Nephron progenitor cell (in vitro differentiated cells): ENCODE measurements at regions not wholly inside any gene's neighbourhood (a gene's known extent, or its start where the extent isn't known, plus 50 kb on each side); places are given as distances from the start of the nearest gene placed in this dataset.

Experiments
- DNase-seq: peaks from one replicate; pipeline ENCODE4 v3.0.0; 2021
- H3K27ac Mint-ChIP-seq: 2 replicates; pipeline ENCODE4 v1.8.0; 2021; ENCODE audit warnings: mild to moderate bottlenecking, moderate library complexity, mixed read lengths
- H3K27me3 Mint-ChIP-seq: 2 replicates; pipeline ENCODE4 v1.8.0; 2021; ENCODE audit warnings: mild to moderate bottlenecking, low read depth, mixed read lengths; ENCODE audit not compliant: poor library complexity
- H3K36me3 Mint-ChIP-seq: 2 replicates; pipeline ENCODE4 v1.8.0; 2021; ENCODE audit warnings: low read depth, mixed read lengths
- H3K4me1 Mint-ChIP-seq: 2 replicates; pipeline ENCODE4 v1.8.0; 2021; ENCODE audit warnings: mixed read lengths
- H3K4me3 Mint-ChIP-seq: 2 replicates; pipeline ENCODE4 v1.8.0; 2021; ENCODE audit warnings: mild to moderate bottlenecking, moderate library complexity, mixed read lengths
- H3K9me3 Mint-ChIP-seq: 2 replicates; pipeline ENCODE4 v1.8.0; 2021; ENCODE audit warnings: mild to moderate bottlenecking, moderate library complexity, mixed read lengths
- TF ChIP-seq, protein P1 (sequence below): fragments of 200-600 bp; sonication (generic); IDR thresholded peaks from 2 replicates; pipeline ENCODE4 v1.5.0; 2021; ENCODE audit warnings: antibody characterized with exemption

DNA sequence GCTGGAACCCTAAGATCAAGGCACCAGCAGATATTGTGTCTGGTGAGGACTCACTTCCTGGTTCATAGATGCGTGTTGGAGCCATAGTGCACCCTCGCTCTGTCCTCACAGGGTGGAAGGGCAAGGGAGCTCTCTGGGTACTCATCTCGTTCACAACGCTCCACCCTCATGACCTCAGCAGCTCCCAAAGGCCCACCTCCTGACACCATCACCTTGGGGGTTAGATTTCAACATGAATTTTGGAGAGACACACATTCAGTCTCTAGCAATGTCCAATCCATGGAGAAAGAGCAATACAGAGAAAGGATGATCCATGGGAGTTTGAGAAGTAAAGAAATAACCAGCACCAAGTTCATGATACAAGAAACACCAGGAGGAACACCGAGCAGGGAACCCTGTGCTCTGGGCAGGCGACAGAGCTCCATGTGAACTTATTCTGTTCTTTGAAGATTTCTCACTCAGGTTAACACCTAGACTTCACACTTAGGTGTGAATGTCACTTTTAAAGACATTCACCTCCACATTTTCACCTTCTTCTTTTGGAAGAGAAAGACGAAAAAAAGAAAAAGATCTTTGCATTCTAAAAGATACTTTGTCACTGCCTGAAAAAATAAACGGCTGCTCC is 171.8 kb upstream of the FAM9B start:
- TF ChIP-seq, protein P1, sequence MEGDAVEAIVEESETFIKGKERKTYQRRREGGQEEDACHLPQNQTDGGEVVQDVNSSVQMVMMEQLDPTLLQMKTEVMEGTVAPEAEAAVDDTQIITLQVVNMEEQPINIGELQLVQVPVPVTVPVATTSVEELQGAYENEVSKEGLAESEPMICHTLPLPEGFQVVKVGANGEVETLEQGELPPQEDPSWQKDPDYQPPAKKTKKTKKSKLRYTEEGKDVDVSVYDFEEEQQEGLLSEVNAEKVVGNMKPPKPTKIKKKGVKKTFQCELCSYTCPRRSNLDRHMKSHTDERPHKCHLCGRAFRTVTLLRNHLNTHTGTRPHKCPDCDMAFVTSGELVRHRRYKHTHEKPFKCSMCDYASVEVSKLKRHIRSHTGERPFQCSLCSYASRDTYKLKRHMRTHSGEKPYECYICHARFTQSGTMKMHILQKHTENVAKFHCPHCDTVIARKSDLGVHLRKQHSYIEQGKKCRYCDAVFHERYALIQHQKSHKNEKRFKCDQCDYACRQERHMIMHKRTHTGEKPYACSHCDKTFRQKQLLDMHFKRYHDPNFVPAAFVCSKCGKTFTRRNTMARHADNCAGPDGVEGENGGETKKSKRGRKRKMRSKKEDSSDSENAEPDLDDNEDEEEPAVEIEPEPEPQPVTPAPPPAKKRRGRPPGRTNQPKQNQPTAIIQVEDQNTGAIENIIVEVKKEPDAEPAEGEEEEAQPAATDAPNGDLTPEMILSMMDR = no peak
- H3K4me1 Mint-ChIP-seq = peaks cover 23% of the 10 kb centered on the region
- DNase-seq = no peak
- no peak overlapping the region for H3K27ac Mint-ChIP-seq
- H3K4me3 Mint-ChIP-seq = no peak overlapping the region
- peaks cover 5% of the 10 kb centered on the region for H3K36me3 Mint-ChIP-seq
- no peaks in the 10 kb centered on the region for H3K27me3 Mint-ChIP-seq
- peaks cover 21% of the 10 kb centered on the region for H3K9me3 Mint-ChIP-seq

DNA sequence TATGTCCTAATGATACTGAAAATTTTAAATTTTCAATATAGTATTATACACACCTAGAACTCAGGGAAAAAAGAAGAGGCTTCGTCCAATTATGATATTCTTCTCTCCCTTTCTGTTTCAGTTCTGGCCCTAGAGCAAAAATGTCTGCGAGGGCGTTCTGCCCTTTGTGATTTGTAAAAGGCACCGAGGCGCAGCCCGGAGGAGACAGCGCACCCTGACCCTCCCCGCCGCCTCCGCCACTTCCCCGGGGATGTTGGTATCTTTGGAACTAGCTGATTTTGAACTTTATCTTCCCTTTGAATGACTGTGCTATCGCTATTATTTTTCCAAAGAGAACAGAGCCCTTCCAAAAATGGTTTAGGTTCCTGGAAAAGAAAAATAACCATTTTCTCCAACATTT is 173.2 kb upstream of the FAM9B start:
- Mint-ChIP-seq H3K4me1 (peaks cover 23% of the 10 kb centered on the region), H3K27ac (no peak overlapping the region), H3K27me3 (no peaks in the 10 kb centered on the region), H3K36me3 (peaks cover 3% of the 10 kb centered on the region), H3K9me3 (peaks cover 26% of the 10 kb centered on the region), H3K4me3 (no peak overlapping the region)
- peak; percentile 16 for DNase-seq
- TF ChIP-seq, protein P1 = no peak

DNA sequence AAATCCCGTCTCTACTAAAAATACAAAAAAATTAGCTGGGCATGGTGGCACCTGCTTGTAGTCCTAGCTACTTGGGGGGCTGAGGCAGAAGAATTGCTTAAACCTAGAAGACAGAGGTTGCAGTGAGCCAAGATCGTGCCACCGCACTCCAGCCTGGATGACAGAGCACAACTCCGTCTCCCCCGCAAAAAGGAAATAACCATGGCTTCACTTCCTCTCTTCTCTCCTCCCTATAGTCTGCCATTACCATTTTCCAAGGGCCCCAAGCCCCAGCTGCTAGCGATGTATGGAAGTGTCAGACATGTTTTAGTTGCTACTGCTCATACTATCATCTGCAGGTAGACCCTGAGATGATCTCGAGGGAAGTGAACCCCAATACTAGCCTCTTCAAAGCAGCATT is 177.3 kb upstream of the FAM9B start:
- Mint-ChIP-seq H3K36me3 (no peaks in the 10 kb centered on the region), H3K9me3 (peaks cover 34% of the 10 kb centered on the region), H3K4me1 (peaks cover 13% of the 10 kb centered on the region), H3K27me3 (peaks cover 2% of the 10 kb centered on the region), H3K4me3 (no peak overlapping the region), H3K27ac (no peak overlapping the region)
- TF ChIP-seq, protein P1 = no peak
- no peak for DNase-seq

DNA sequence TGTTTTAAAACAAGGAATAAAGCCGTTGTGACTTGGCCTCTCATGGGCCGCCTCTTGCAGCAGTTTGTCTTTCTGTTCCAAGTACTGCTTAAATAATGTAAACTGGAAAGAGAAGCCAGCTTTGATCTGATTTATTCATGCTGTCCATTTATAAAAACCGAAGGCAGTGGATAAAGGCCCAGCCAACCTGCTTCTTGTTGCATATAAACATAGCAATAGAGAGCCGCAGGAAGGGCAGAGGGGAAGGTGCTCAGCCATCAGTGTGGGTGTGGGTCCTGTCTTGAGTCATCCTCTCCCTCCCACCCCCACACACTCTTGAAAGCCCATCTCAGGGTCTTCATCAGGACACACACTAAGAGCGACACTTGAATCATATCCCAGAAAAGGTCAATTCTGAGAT is 187.9 kb upstream of the FAM9B start:
- Mint-ChIP-seq H3K4me1 (peaks cover 8% of the 10 kb centered on the region), H3K9me3 (peaks cover 51% of the 10 kb centered on the region), H3K4me3 (no peak overlapping the region), H3K27me3 (no peaks in the 10 kb centered on the region), H3K27ac (no peak overlapping the region), H3K36me3 (peaks cover 5% of the 10 kb centered on the region)
- TF ChIP-seq, protein P1 = no peak
- DNase-seq = no peak

DNA sequence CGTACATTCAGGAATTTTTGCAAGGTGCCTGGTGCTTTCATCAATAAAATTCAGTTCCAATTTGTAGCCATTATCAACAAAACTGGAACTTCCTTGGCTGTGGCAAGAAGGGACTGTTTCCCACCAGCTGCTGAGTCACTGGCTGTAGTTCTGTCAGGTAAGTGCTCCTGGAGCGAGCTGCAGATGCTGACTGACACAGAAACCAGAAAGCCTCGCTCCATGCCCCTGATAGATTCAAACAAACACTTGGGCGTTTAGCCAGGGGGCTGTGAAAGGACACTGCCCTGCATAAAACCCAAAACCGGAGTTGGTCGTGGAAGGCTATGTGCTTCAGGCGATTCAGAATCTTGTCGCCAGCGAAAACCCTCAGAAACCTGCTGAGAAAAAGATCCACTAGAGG is 188.4 kb upstream of the FAM9B start:
- H3K9me3 Mint-ChIP-seq = peaks cover 55% of the 10 kb centered on the region
- no peak for DNase-seq
- peak overlapping the region; percentile 60 for H3K27ac Mint-ChIP-seq
- no peaks in the 10 kb centered on the region for H3K27me3 Mint-ChIP-seq
- no peak overlapping the region for H3K4me3 Mint-ChIP-seq
- H3K4me1 Mint-ChIP-seq = peaks cover 8% of the 10 kb centered on the region
- TF ChIP-seq, protein P1 = no peak
- H3K36me3 Mint-ChIP-seq = peaks cover 5% of the 10 kb centered on the region

DNA sequence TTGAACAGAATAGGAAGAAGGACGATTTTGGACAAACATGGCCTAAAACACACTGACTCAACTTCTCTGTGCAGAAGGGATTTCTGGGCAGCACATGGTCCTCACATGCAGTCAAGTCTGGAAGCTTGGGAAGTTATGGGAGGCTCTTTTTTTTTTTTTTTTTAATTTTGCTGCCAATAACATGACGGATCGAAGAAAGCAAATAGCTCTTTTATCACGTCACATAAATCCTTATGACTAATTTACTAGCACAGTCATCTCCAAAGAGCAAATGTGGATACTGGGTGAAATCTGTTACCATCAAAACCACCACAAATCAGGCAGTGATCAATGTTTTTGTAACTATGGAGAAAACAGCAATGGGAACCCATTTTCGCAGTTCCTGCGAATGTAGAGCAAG is 193.3 kb upstream of the FAM9B start:
- no peaks in the 10 kb centered on the region for H3K27me3 Mint-ChIP-seq
- H3K9me3 Mint-ChIP-seq = peaks cover 55% of the 10 kb centered on the region
- TF ChIP-seq, protein P1 = no peak
- H3K27ac Mint-ChIP-seq = no peak overlapping the region
- H3K4me3 Mint-ChIP-seq = no peak overlapping the region
- no peak for DNase-seq
- H3K36me3 Mint-ChIP-seq = peaks cover 5% of the 10 kb centered on the region
- peaks cover 3% of the 10 kb centered on the region for H3K4me1 Mint-ChIP-seq
